GM12878 (cell line): ENCODE measurements at regions not wholly inside any gene's neighbourhood (a gene's known extent, or its start where the extent isn't known, plus 50 kb on each side); places are given as distances from the start of the nearest gene placed in this dataset.

Experiments
- BACH1 ChIP-seq: fragments of 450-650 bp; IDR thresholded peaks from 2 replicates; pipeline ENCODE4 v1.6.1; 2017; ENCODE audit warnings: mild to moderate bottlenecking, borderline replicate concordance
- CEBPB ChIP-seq, 2 experiments: fragments of 150-350 bp in 1 of 2; IDR thresholded peaks; 2 replicates each; pipeline ENCODE4 v1.6.1; 2012 to 2014; ENCODE audit warnings: low read depth in 2 of 2, low read length in 2 of 2, borderline replicate concordance in 1 of 2, inconsistent platforms in 1 of 2
- POLR2A ChIP-seq: IDR thresholded peaks from 2 replicates; pipeline ENCODE4 v1.6.1; 2011; ENCODE audit warnings: low read depth, mild to moderate bottlenecking, low read length
- TF ChIP-seq, protein P1 (sequence below): IDR thresholded peaks from 2 replicates; pipeline ENCODE4 v1.6.1; 2012; ENCODE audit warnings: low read depth, low read length, improper control_type of control experiment
- TF ChIP-seq, protein P2 (sequence below): fragments of 450-650 bp; IDR thresholded peaks from 2 replicates; pipeline ENCODE4 v1.6.1; 2017; ENCODE audit warnings: low read depth, mild to moderate bottlenecking, moderate library complexity
- TF ChIP-seq, protein P3 (sequence below), 3 experiments: IDR thresholded peaks in 2 of 3; conservative IDR thresholded peaks in 1 of 3; 2 replicates each; pipeline ENCODE4 v1.5.1; 2011; ENCODE audit warnings: low read depth in 3 of 3, low read length in 3 of 3, mild to moderate bottlenecking in 3 of 3, control low read depth in 2 of 3, moderate library complexity in 2 of 3, inconsistent platforms in 1 of 3, mixed read lengths in 1 of 3; ENCODE audit not compliant: control insufficient read depth in 2 of 3, insufficient read depth in 1 of 3; ENCODE audit errors: extremely low read depth in 1 of 3

DNA sequence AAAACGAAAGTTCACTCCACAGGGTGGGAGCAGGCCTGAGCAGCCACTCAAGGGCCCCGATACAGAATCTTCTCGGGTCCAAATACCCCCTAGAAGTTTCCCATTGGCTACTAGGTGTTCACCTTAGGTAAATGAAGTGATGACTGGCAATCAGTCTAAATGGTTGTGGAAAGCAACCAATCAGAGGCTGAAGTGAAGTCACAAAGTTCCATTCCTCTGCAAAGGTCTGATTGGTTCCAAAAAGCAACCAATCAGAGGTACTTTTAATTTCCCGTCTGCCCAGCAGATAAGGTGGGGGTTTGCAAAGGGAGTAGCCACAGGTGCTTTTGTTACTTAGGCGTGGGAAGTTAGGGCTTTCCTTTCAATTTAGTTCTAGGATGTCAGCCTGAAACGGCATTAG lies 58.2 kb upstream of the NKAP start:
- TF ChIP-seq BACH1 (no peak), POLR2A (no peak), CEBPB (IDR thresholded peaks at IDR 0.05; ENCODE audit: borderline replicate concordance in 1 of 2, low read depth in 2 of 2, low read length in 2 of 2) (no peak)
- TF ChIP-seq, protein P1, sequence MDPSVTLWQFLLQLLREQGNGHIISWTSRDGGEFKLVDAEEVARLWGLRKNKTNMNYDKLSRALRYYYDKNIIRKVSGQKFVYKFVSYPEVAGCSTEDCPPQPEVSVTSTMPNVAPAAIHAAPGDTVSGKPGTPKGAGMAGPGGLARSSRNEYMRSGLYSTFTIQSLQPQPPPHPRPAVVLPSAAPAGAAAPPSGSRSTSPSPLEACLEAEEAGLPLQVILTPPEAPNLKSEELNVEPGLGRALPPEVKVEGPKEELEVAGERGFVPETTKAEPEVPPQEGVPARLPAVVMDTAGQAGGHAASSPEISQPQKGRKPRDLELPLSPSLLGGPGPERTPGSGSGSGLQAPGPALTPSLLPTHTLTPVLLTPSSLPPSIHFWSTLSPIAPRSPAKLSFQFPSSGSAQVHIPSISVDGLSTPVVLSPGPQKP, result no peak
- TF ChIP-seq, protein P2, sequence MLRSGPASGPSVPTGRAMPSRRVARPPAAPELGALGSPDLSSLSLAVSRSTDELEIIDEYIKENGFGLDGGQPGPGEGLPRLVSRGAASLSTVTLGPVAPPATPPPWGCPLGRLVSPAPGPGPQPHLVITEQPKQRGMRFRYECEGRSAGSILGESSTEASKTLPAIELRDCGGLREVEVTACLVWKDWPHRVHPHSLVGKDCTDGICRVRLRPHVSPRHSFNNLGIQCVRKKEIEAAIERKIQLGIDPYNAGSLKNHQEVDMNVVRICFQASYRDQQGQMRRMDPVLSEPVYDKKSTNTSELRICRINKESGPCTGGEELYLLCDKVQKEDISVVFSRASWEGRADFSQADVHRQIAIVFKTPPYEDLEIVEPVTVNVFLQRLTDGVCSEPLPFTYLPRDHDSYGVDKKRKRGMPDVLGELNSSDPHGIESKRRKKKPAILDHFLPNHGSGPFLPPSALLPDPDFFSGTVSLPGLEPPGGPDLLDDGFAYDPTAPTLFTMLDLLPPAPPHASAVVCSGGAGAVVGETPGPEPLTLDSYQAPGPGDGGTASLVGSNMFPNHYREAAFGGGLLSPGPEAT, result no peak
- TF ChIP-seq, protein P3, sequence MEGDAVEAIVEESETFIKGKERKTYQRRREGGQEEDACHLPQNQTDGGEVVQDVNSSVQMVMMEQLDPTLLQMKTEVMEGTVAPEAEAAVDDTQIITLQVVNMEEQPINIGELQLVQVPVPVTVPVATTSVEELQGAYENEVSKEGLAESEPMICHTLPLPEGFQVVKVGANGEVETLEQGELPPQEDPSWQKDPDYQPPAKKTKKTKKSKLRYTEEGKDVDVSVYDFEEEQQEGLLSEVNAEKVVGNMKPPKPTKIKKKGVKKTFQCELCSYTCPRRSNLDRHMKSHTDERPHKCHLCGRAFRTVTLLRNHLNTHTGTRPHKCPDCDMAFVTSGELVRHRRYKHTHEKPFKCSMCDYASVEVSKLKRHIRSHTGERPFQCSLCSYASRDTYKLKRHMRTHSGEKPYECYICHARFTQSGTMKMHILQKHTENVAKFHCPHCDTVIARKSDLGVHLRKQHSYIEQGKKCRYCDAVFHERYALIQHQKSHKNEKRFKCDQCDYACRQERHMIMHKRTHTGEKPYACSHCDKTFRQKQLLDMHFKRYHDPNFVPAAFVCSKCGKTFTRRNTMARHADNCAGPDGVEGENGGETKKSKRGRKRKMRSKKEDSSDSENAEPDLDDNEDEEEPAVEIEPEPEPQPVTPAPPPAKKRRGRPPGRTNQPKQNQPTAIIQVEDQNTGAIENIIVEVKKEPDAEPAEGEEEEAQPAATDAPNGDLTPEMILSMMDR (IDR thresholded peaks at IDR 0.05 in 2 of 3, conservative IDR thresholded peaks at IDR 0.05 in 1 of 3; ENCODE audit: control insufficient read depth in 2 of 3, extremely low read depth in 1 of 3, insufficient read depth in 1 of 3, low read depth in 3 of 3, low read length in 3 of 3), result no peak
